ENCODE measurements at regions not wholly inside any gene's neighbourhood (a gene's known extent, or its start where the extent isn't known, plus 50 kb on each side); places are given as distances from the start of the nearest gene placed in this dataset.

DNA sequence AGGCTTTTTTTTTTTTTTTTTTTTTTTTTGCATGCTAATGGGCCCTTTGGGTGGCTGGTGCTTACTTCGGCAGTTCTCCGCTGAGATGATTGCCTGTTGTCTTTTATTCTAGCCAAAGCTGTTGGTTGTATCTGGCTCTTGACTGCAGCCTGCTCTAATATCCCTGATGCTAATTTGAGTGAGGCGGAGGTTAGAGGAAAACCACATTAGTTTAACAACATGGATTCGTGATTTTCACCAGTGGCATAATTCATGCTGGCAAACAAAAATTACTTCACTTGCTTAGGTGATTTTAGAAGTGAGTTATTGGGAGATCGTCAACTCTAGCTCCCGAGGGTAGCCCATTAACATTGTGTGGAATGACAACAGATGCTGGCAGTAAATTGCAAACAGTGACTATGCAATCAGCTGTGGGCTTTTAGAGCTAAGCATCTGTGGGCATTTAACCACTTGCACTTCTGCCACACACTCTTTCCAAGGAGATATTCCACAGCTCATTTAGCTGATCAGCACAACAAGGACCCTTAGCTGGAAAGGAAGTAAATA, 97.6 kb upstream of the ZDHHC17 start:
- Histone ChIP-seq H3K9me3 (ENCODE audit: control insufficient read depth, insufficient read depth, low read depth, low read length) (no peaks in the 10 kb centered on the region), H3K4me1 (ENCODE audit: control insufficient read depth, insufficient read depth, low read length) (no peaks in the 10 kb centered on the region), H3K4me3 (ENCODE audit: low read depth, low read length) (no peak overlapping the region), H3K36me3 (ENCODE audit: control insufficient read depth in 2 of 2, insufficient read depth in 1 of 2, low read length in 2 of 2) (no peaks in the 10 kb centered on the region), H3K27ac (ENCODE audit: extremely low read depth, low read depth, low read length) (no peak overlapping the region)
- TF ChIP-seq, protein P1, sequence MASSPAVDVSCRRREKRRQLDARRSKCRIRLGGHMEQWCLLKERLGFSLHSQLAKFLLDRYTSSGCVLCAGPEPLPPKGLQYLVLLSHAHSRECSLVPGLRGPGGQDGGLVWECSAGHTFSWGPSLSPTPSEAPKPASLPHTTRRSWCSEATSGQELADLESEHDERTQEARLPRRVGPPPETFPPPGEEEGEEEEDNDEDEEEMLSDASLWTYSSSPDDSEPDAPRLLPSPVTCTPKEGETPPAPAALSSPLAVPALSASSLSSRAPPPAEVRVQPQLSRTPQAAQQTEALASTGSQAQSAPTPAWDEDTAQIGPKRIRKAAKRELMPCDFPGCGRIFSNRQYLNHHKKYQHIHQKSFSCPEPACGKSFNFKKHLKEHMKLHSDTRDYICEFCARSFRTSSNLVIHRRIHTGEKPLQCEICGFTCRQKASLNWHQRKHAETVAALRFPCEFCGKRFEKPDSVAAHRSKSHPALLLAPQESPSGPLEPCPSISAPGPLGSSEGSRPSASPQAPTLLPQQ (tag by site-specific recombination; IDR thresholded peaks at IDR 0.05), result no peak
- TF ChIP-seq FEZF1 (tag by site-specific recombination; IDR thresholded peaks at IDR 0.05) (no peak), HOXD13 (CRISPR knock-in tag; IDR thresholded peaks at IDR 0.05; ENCODE audit: borderline replicate concordance) (no peak), ZNF138 (tag by site-specific recombination; IDR thresholded peaks at IDR 0.05; ENCODE audit: borderline replicate concordance) (no peak), ZNF544 (tag by site-specific recombination; IDR thresholded peaks at IDR 0.05) (no peak)
- TF ChIP-seq, protein P2, sequence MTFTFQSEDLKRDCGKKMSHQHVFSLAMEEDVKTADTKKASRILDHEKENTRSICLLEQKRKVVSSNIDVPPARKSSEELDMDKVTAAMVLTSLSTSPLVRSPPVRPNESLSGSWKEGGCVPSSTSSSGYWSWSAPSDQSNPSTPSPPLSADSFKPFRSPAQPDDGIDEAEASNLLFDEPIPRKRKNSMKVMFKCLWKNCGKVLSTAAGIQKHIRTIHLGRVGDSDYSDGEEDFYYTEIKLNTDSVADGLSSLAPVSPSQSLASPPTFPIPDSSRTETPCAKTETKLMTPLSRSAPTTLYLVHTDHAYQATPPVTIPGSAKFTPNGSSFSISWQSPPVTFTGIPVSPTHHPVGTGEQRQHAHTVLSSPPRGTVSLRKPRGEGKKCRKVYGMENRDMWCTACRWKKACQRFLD (tag by site-specific recombination; IDR thresholded peaks at IDR 0.05), result no peak
- ChIA-PET CTCF (interaction anchor here (0.6 kb wide), 1 partner anchor 125 kb away, joined by 7 read pairs; no protein-coding TSS in a partner anchor), POLR2A (no interaction called here)

DNA sequence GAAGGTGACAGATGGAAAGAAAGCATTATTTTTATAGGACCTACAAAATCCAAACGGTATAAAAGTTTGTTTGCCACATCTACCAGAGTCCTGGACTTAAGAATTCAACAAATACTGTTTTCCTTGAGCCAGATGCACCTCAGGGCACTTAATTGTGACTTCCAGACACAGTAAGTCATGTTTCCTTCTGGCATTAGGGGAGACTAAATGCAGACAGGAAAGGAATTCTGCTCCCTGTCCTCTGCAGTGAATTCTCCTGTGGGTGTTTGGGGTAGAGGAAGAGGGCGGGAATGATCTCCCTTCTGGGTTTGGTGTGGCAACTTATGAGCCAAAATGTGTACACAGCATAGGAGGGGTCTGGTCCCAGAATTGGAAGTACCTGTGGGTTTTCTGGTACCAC, 93.9 kb upstream of the ZDHHC17 start:
- Histone ChIP-seq H3K27ac (ENCODE audit: extremely low read depth, low read depth, low read length) (no peak overlapping the region), H3K4me3 (ENCODE audit: low read depth, low read length) (no peak overlapping the region), H3K36me3 (ENCODE audit: control insufficient read depth in 2 of 2, insufficient read depth in 1 of 2, low read length in 2 of 2) (no peaks in the 10 kb centered on the region), H3K4me1 (ENCODE audit: control insufficient read depth, insufficient read depth, low read length) (no peaks in the 10 kb centered on the region), H3K9me3 (ENCODE audit: control insufficient read depth, insufficient read depth, low read depth, low read length) (no peaks in the 10 kb centered on the region)
- ChIA-PET CTCF (no interaction called here), POLR2A (no interaction called here)
- TF ChIP-seq ZNF324 (tag by site-specific recombination; IDR thresholded peaks at IDR 0.05) (no peak), ZNF791 (tag by site-specific recombination; IDR thresholded peaks at IDR 0.05) (no peak), ZNF777 (tag by site-specific recombination; IDR thresholded peaks at IDR 0.05; ENCODE audit: borderline replicate concordance) (no peak), ZIC2 (tag by site-specific recombination; IDR thresholded peaks at IDR 0.05) (no peak), PRDM1 (tag by site-specific recombination; IDR thresholded peaks at IDR 0.05) (no peak), ZSCAN23 (tag by site-specific recombination; IDR thresholded peaks at IDR 0.05) (no peak), ZNF354C (tag by site-specific recombination; IDR thresholded peaks at IDR 0.05; ENCODE audit: borderline replicate concordance, low read depth) (no peak), ZNF2 (tag by site-specific recombination; IDR thresholded peaks at IDR 0.05) (no peak), ZNF426 (tag by site-specific recombination; IDR thresholded peaks at IDR 0.05) (no peak), SP2 (tag by site-specific recombination; IDR thresholded peaks at IDR 0.05) (no peak), ZNF785 (tag by site-specific recombination; IDR thresholded peaks at IDR 0.05) (no peak), ZNF501 (tag by site-specific recombination; IDR thresholded peaks at IDR 0.05) (no peak), ZBTB7A (tag by site-specific recombination; IDR thresholded peaks at IDR 0.05; ENCODE audit: low read depth) (no peak), ZNF366 (tag by site-specific recombination; conservative IDR thresholded peaks at IDR 0.05) (no peak), RBAK (tag by site-specific recombination; IDR thresholded peaks at IDR 0.05) (no peak)
- TF ChIP-seq, protein P3, sequence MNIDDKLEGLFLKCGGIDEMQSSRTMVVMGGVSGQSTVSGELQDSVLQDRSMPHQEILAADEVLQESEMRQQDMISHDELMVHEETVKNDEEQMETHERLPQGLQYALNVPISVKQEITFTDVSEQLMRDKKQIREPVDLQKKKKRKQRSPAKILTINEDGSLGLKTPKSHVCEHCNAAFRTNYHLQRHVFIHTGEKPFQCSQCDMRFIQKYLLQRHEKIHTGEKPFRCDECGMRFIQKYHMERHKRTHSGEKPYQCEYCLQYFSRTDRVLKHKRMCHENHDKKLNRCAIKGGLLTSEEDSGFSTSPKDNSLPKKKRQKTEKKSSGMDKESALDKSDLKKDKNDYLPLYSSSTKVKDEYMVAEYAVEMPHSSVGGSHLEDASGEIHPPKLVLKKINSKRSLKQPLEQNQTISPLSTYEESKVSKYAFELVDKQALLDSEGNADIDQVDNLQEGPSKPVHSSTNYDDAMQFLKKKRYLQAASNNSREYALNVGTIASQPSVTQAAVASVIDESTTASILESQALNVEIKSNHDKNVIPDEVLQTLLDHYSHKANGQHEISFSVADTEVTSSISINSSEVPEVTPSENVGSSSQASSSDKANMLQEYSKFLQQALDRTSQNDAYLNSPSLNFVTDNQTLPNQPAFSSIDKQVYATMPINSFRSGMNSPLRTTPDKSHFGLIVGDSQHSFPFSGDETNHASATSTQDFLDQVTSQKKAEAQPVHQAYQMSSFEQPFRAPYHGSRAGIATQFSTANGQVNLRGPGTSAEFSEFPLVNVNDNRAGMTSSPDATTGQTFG (tag by site-specific recombination; IDR thresholded peaks at IDR 0.05; ENCODE audit: borderline replicate concordance), result no peak
- TF ChIP-seq, protein P4, sequence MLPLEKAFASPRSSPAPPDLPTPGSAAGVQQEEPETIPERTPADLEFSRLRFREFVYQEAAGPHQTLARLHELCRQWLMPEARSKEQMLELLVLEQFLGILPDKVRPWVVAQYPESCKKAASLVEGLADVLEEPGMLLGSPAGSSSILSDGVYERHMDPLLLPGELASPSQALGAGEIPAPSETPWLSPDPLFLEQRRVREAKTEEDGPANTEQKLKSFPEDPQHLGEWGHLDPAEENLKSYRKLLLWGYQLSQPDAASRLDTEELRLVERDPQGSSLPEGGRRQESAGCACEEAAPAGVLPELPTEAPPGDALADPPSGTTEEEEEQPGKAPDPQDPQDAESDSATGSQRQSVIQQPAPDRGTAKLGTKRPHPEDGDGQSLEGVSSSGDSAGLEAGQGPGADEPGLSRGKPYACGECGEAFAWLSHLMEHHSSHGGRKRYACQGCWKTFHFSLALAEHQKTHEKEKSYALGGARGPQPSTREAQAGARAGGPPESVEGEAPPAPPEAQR (tag by site-specific recombination; IDR thresholded peaks at IDR 0.05), result no peak
- TF ChIP-seq, protein P5, sequence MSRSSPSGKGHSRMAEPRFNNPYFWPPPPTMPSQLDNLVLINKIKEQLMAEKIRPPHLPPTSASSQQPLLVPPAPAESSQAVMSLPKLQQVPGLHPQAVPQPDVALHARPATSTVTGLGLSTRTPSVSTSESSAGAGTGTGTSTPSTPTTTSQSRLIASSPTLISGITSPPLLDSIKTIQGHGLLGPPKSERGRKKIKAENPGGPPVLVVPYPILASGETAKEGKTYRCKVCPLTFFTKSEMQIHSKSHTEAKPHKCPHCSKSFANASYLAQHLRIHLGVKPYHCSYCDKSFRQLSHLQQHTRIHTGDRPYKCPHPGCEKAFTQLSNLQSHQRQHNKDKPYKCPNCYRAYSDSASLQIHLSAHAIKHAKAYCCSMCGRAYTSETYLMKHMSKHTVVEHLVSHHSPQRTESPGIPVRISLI (tag by site-specific recombination; IDR thresholded peaks at IDR 0.05), result no peak
- TF ChIP-seq, protein P6, sequence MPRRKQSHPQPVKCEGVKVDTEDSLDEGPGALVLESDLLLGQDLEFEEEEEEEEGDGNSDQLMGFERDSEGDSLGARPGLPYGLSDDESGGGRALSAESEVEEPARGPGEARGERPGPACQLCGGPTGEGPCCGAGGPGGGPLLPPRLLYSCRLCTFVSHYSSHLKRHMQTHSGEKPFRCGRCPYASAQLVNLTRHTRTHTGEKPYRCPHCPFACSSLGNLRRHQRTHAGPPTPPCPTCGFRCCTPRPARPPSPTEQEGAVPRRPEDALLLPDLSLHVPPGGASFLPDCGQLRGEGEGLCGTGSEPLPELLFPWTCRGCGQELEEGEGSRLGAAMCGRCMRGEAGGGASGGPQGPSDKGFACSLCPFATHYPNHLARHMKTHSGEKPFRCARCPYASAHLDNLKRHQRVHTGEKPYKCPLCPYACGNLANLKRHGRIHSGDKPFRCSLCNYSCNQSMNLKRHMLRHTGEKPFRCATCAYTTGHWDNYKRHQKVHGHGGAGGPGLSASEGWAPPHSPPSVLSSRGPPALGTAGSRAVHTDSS (tag by site-specific recombination; IDR thresholded peaks at IDR 0.05), result no peak
- TF ChIP-seq, protein P7, sequence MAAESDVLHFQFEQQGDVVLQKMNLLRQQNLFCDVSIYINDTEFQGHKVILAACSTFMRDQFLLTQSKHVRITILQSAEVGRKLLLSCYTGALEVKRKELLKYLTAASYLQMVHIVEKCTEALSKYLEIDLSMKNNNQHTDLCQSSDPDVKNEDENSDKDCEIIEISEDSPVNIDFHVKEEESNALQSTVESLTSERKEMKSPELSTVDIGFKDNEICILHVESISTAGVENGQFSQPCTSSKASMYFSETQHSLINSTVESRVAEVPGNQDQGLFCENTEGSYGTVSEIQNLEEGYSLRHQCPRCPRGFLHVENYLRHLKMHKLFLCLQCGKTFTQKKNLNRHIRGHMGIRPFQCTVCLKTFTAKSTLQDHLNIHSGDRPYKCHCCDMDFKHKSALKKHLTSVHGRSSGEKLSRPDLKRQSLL (tag by site-specific recombination; IDR thresholded peaks at IDR 0.05), result no peak
